ENCODE measurements at regions not wholly inside any gene's neighbourhood (a gene's known extent, or its start where the extent isn't known, plus 50 kb on each side); places are given as distances from the start of the nearest gene placed in this dataset.

GRCh38 chr4:59243038-59243437 lies 1957.1 kb upstream of the ADGRL3 start:
- no peak for DNase-seq (ENCODE audit: low spot score)

GRCh38 chr4:59247032-59247431 lies 1953.1 kb upstream of the ADGRL3 start:
- DNase-seq (ENCODE audit: low spot score): no peak

- no peak for DNase-seq (ENCODE audit: low spot score)
Measured at GRCh38 chr4:59248313-59248712, 1951.8 kb upstream of the ADGRL3 start.

GRCh38 chr4:59249110-59249509 lies 1951.0 kb upstream of the ADGRL3 start:
- DNase-seq (ENCODE audit: low spot score): no peak

GRCh38 chr4:59258002-59258401 lies 1942.1 kb upstream of the ADGRL3 start:
- no peak for DNase-seq (ENCODE audit: low spot score)

- no peak for DNase-seq (ENCODE audit: low spot score)
Measured at GRCh38 chr4:59307609-59308008, 1892.5 kb upstream of the ADGRL3 start.

GRCh38 chr4:59314637-59315036 lies 1885.5 kb upstream of the ADGRL3 start:
- DNase-seq (ENCODE audit: low spot score): no peak

- no peak for DNase-seq (ENCODE audit: low spot score)
Measured at GRCh38 chr4:59339631-59340030, 1860.5 kb upstream of the ADGRL3 start.

- DNase-seq (ENCODE audit: low spot score): no peak
Measured at GRCh38 chr4:59341506-59341905, 1858.6 kb upstream of the ADGRL3 start.

GRCh38 chr4:59348949-59349348 lies 1851.2 kb upstream of the ADGRL3 start:
- DNase-seq (ENCODE audit: low spot score): no peak

- no peak for DNase-seq (ENCODE audit: low spot score)
Measured at GRCh38 chr4:59369229-59369628, 1830.9 kb upstream of the ADGRL3 start.

- DNase-seq (ENCODE audit: low spot score): no peak
Measured at GRCh38 chr4:59374416-59374815, 1825.7 kb upstream of the ADGRL3 start.

- no peak for DNase-seq (ENCODE audit: low spot score)
Measured at GRCh38 chr4:59380841-59381366, 1819.2 kb upstream of the ADGRL3 start.

- no peak for DNase-seq (ENCODE audit: low spot score)
Measured at GRCh38 chr4:59381591-59381990, 1818.5 kb upstream of the ADGRL3 start.

GRCh38 chr4:59387759-59388758 lies 1812.1 kb upstream of the ADGRL3 start:
- DNase-seq (ENCODE audit: low spot score): no peak

- no peak for DNase-seq (ENCODE audit: low spot score)
Measured at GRCh38 chr4:59393780-59394179, 1806.3 kb upstream of the ADGRL3 start.

- no peak for DNase-seq (ENCODE audit: low spot score)
Measured at GRCh38 chr4:59400334-59400733, 1799.8 kb upstream of the ADGRL3 start.

- DNase-seq (ENCODE audit: low spot score): no peak
Measured at GRCh38 chr4:59409647-59410046, 1790.5 kb upstream of the ADGRL3 start.

- DNase-seq (ENCODE audit: low spot score): no peak
Measured at GRCh38 chr4:59412739-59413138, 1787.4 kb upstream of the ADGRL3 start.

- no peak for DNase-seq (ENCODE audit: low spot score)
Measured at GRCh38 chr4:59455751-59456150, 1744.4 kb upstream of the ADGRL3 start.

- DNase-seq (ENCODE audit: low spot score): no peak
Measured at GRCh38 chr4:59457576-59457975, 1742.5 kb upstream of the ADGRL3 start.

GRCh38 chr4:59484944-59485343 lies 1715.2 kb upstream of the ADGRL3 start:
- no peak for DNase-seq (ENCODE audit: low spot score)

- no peak for DNase-seq (ENCODE audit: low spot score)
Measured at GRCh38 chr4:59500103-59500502, 1700.0 kb upstream of the ADGRL3 start.

GRCh38 chr4:59503731-59504130 lies 1696.4 kb upstream of the ADGRL3 start:
- no peak for DNase-seq (ENCODE audit: low spot score)
